DND-41 (cell line): ENCODE measurements at regions not wholly inside any gene's neighbourhood (a gene's known extent, or its start where the extent isn't known, plus 50 kb on each side); places are given as distances from the start of the nearest gene placed in this dataset.

Source experiments
- ATAC-seq: fragments of 200-7000 bp; cut with Tn5 transposase; 3 replicates; pipeline ENCODE4 v1.9.1; 2021; ENCODE audit warnings: low read depth; ENCODE audit not compliant: insufficient read depth
- DNase-seq: peaks from one replicate; pipeline ENCODE4 v3.0.0-alpha.2; 2020
- H2AFZ ChIP-seq: 2 replicates; pipeline ENCODE4 v1.6.0; 2012; ENCODE audit warnings: low read depth, low read length
- H3K27ac ChIP-seq: 2 replicates; pipeline ENCODE4 v1.5.1; 2012; ENCODE audit warnings: low read length, inconsistent platforms
- H3K27me3 ChIP-seq: fragments of 200-600 bp; sonication (generic); 2 replicates; pipeline ENCODE4 v1.6.0; 2012; ENCODE audit warnings: low read length, mild to moderate bottlenecking, inconsistent platforms; ENCODE audit not compliant: insufficient read depth, poor library complexity
- H3K36me3 ChIP-seq: 2 replicates; pipeline ENCODE4 v1.5.1; 2012; ENCODE audit warnings: low read length, inconsistent platforms; ENCODE audit not compliant: insufficient read depth
- H3K4me1 ChIP-seq: 2 replicates; pipeline ENCODE4 v1.5.1; 2012; ENCODE audit warnings: mild to moderate bottlenecking, low read length; ENCODE audit not compliant: insufficient read depth
- H3K4me2 ChIP-seq: 2 replicates; pipeline ENCODE4 v1.6.0; 2012; ENCODE audit warnings: mild to moderate bottlenecking, moderate library complexity, low read length, inconsistent platforms; ENCODE audit not compliant: insufficient read depth
- H3K4me3 ChIP-seq, 2 experiments: fragments of 200-600 bp in 1 of 2; shearing (Covaris generic) in 1 of 2; 2 replicates each; pipeline ENCODE4 v1.5.1; 2012 to 2016; ENCODE audit warnings: inconsistent platforms in 2 of 2, low read length in 2 of 2, mild to moderate bottlenecking in 2 of 2, low read depth in 1 of 2, moderate library complexity in 1 of 2
- H3K79me2 ChIP-seq: 2 replicates; pipeline ENCODE4 v1.6.0; 2012; ENCODE audit warnings: low read length, inconsistent platforms; ENCODE audit not compliant: insufficient read depth
- H3K9ac ChIP-seq: 2 replicates; pipeline ENCODE4 v1.6.0; 2012; ENCODE audit warnings: low read depth, mild to moderate bottlenecking, inconsistent platforms, low read length, moderate library complexity
- H3K9me3 ChIP-seq: 2 replicates; pipeline ENCODE4 v1.5.1; 2012; ENCODE audit warnings: low read length, moderate library complexity, mild to moderate bottlenecking, inconsistent platforms; ENCODE audit not compliant: insufficient read depth, severe bottlenecking
- H4K20me1 ChIP-seq: 2 replicates; pipeline ENCODE4 v1.6.0; 2012; ENCODE audit warnings: low read length; ENCODE audit not compliant: insufficient read depth
- EZH2 ChIP-seq: IDR thresholded peaks from 3 replicates; pipeline ENCODE4 v1.6.1; 2012; ENCODE audit warnings: borderline replicate concordance, low read depth, mild to moderate bottlenecking, moderate library complexity, low read length, inconsistent platforms; ENCODE audit not compliant: severe bottlenecking
- TF ChIP-seq, protein P1 (sequence below): IDR thresholded peaks from 2 replicates; pipeline ENCODE4 v1.5.1; 2012; ENCODE audit warnings: borderline replicate concordance, low read length, moderate library complexity, mild to moderate bottlenecking; ENCODE audit not compliant: poor library complexity, severe bottlenecking; ENCODE audit errors: extremely low read depth

DNA sequence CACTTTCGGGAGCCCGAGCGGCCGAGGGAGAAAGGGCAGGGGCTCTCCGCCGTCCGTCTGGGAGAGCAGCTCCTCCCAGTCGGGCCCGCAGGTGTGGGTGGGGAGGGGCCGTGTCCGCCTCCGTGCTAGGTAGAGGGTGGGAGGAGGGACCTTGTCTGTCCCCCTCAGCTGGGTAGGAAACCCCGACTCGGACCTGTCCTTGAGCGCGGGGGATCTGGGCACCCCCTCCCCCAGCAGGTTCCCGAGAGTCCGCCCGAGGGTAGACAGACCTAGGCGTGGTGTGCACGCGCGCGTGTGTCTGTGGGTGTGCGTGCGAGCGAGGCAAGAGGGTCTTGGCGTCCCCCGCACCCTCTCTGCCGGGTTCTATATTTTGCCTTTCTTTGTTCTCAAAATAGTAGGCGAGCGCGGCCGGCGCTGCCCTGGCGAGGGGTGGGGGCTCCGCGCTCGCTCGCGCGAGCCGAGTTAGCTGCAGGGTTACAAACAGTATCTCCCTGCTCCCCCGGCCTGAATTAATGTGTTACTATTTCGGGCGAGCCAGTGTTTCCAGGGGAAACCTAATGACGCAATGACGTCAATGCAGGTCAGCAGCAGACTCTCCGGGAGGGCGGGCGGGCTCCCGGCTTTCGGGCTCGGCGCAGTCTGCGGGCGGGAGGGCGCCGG, 73.9 kb upstream of the LEP start:
- Histone ChIP-seq H4K20me1 (peaks cover 3% of the 10 kb centered on the region; the same call in 1 of the 2 replicates), H3K4me3 (no peak overlapping the region), H3K79me2 (no peaks in the 10 kb centered on the region), H3K36me3 (no peaks in the 10 kb centered on the region), H3K9ac (no peak overlapping the region), H2AFZ (no peak overlapping the region), H3K4me2 (no peak overlapping the region), H3K9me3 (no peaks in the 10 kb centered on the region), H3K27ac (no peak overlapping the region), H3K4me1 (no peaks in the 10 kb centered on the region), H3K27me3 (no peaks in the 10 kb centered on the region)
- ATAC-seq (no peak), DNase-seq (no peak)
- no peak for TF ChIP-seq EZH2
- TF ChIP-seq, protein P1, sequence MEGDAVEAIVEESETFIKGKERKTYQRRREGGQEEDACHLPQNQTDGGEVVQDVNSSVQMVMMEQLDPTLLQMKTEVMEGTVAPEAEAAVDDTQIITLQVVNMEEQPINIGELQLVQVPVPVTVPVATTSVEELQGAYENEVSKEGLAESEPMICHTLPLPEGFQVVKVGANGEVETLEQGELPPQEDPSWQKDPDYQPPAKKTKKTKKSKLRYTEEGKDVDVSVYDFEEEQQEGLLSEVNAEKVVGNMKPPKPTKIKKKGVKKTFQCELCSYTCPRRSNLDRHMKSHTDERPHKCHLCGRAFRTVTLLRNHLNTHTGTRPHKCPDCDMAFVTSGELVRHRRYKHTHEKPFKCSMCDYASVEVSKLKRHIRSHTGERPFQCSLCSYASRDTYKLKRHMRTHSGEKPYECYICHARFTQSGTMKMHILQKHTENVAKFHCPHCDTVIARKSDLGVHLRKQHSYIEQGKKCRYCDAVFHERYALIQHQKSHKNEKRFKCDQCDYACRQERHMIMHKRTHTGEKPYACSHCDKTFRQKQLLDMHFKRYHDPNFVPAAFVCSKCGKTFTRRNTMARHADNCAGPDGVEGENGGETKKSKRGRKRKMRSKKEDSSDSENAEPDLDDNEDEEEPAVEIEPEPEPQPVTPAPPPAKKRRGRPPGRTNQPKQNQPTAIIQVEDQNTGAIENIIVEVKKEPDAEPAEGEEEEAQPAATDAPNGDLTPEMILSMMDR: no peak

DNA sequence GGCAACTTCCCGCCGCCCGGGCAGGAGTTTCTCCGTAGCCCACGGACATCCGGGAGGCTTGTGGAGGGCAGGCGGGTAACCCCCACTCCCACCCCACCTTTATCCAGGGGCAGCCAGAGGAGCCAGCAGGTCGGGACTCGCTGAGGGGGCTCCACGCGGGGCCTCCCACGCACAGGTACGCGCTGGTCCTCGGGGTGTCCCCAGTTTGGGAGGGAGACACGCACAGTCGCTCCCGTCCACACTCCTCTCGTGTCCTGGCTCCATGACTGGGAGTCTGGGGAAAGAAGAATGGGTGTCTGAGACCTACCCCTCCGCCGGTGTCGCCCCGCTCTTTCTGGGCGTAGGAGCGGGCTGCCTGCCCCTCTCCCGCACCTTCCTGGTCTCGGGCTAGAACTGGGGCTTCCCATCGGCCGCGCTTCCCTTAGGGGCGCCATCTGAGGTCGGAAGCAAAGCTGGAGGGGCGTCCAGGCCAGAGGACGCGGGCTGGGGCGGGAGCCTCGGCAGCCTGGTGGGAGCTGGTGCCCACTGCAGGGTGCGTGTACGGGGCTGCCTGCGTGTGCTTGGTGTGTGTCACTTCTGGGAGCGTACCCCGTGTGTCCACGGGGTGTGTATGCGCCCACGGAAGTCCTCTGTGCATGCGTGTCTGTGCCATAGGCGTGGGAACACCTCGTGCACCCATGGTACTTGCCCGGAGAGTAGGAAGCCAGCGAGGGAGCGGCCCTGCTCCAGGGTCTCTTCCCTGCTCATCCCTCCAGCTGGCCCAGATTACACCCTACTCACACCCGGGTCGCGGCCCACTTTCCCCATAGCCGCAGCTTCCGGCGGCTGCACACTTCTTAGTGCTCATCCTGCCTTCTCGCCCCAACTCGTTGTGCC, 73.0 kb upstream of the LEP start:
- TF ChIP-seq, protein P1: no peak
- no peak for TF ChIP-seq EZH2
- no peak overlapping the region for H3K4me2 ChIP-seq
- H3K27me3 ChIP-seq: no peaks in the 10 kb centered on the region
- H2AFZ ChIP-seq: no peak overlapping the region
- H3K27ac ChIP-seq: no peak overlapping the region
- no peaks in the 10 kb centered on the region for H3K9me3 ChIP-seq
- ATAC-seq (no peak), DNase-seq (no peak)
- no peaks in the 10 kb centered on the region for H3K36me3 ChIP-seq
- H3K79me2 ChIP-seq: no peaks in the 10 kb centered on the region
- H3K4me3 ChIP-seq: no peak overlapping the region
- peaks cover 3% of the 10 kb centered on the region; the same call in 1 of the 2 replicates for H4K20me1 ChIP-seq
- no peaks in the 10 kb centered on the region for H3K4me1 ChIP-seq
- no peak overlapping the region for H3K9ac ChIP-seq

DNA sequence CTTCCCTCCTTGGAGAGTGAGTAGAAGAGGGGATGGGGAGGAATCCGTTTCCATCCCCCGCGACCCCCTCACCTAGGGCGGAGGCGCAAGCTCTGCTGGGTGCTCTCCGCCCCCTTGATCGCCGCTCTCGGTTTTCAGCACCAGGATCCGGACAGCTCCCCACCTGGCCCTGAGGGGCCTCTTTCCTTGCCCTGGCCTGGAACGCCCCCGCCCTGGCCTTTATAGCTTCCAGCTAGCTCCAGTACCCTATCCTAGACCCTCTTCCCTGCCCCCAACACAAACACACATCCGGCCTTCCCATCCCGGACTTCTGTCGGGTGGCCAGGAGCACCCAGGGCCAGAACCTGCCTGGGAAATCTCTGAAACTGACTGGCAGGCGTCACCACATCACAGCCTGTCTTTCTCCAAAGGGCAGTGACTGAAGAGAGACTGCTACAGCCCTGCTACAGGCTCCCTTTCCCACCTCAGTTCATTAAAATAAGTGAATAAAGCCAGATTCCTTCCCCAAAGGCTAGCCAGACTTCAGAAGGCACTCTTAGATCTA, 72.3 kb upstream of the LEP start:
- no peaks in the 10 kb centered on the region for H3K36me3 ChIP-seq
- H3K9me3 ChIP-seq: no peaks in the 10 kb centered on the region
- H3K4me1 ChIP-seq: no peaks in the 10 kb centered on the region
- H3K4me3 ChIP-seq: no peak overlapping the region
- H3K27ac ChIP-seq: no peak overlapping the region
- peak; percentile 61; the same call in 2 of the 3 replicates for ATAC-seq
- no peak overlapping the region for H2AFZ ChIP-seq
- H3K27me3 ChIP-seq: no peaks in the 10 kb centered on the region
- TF ChIP-seq EZH2: no peak
- no peaks in the 10 kb centered on the region for H3K79me2 ChIP-seq
- peaks cover 3% of the 10 kb centered on the region; the same call in 1 of the 2 replicates for H4K20me1 ChIP-seq
- DNase-seq: peak; percentile 22
- no peak overlapping the region for H3K4me2 ChIP-seq
- H3K9ac ChIP-seq: no peak overlapping the region

DNA sequence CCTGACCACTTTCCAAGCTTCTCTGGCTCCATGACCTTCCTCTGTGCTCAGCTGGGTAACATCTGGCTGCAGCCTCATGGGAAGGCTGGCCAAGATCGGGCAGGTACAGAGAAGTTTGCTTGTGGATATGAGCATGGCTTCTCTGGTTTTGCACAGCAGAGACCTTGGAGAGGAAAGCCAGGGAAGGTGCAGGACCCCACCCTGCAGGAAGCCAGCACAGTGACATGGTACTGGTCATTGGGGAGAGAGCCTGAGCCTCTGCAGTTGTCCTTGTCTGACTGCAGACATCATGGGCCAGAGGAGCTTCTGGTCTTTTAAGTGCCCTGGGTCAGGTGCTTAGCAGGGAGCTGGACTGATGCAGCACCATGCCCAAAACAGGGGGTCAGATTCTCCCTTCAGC, 70.6 kb upstream of the LEP start:
- Histone ChIP-seq H3K9me3 (no peaks in the 10 kb centered on the region), H3K9ac (no peak overlapping the region), H3K27ac (no peak overlapping the region), H3K4me1 (no peaks in the 10 kb centered on the region), H3K4me2 (no peak overlapping the region), H4K20me1 (peaks cover 3% of the 10 kb centered on the region; the same call in 1 of the 2 replicates), H3K4me3 (no peak overlapping the region), H2AFZ (no peak overlapping the region), H3K36me3 (no peaks in the 10 kb centered on the region), H3K27me3 (no peaks in the 10 kb centered on the region), H3K79me2 (no peaks in the 10 kb centered on the region)
- ATAC-seq (no peak), DNase-seq (no peak)
- TF ChIP-seq, protein P1: no peak
- TF ChIP-seq EZH2: no peak
